ENCODE measurements at regions not wholly inside any gene's neighbourhood (a gene's known extent, or its start where the extent isn't known, plus 50 kb on each side); places are given as distances from the start of the nearest gene placed in this dataset.

GRCh38 chr17:51419476-51419875, 159.1 kb downstream of the UTP18 start:
- Histone ChIP-seq H3K9me3 (no peaks in the 10 kb centered on the region), H3K27me3 (peaks cover 0 to 30% (median 4%) of the 10 kb centered on the region in 3 donors), H3K4me1 (no peaks in the 10 kb centered on the region), H3K36me3 (no peaks in the 10 kb centered on the region), H3K27ac (no peak overlapping the region), H3K4me3 (no peak overlapping the region)
- peak in 1 of 2 donors; percentile 28 for DNase-seq
- 43 to 56% (median 50%) methylated on average over 2 of the region's 2 CpGs for WGBS, 5 donors
- no peak for TF ChIP-seq CTCF (IDR thresholded peaks at IDR 0.05)
- no peak for TF ChIP-seq POLR2AphosphoS5 (IDR thresholded peaks at IDR 0.05)
- TF ChIP-seq EP300 (IDR thresholded peaks at IDR 0.05), result no peak
- no peak for TF ChIP-seq POLR2A (IDR thresholded peaks at IDR 0.05)
- intact Hi-C loops (cut with DNase I; ENCODE audit: low total_unique reads), result no loop called here

GRCh38 chr17:51421525-51421924, 161.2 kb downstream of the UTP18 start:
- intact Hi-C loops (cut with DNase I; ENCODE audit: low total_unique reads), result no loop called here

GRCh38 chr17:51422634-51423033, 162.3 kb downstream of the UTP18 start:
- H3K9me3 ChIP-seq, result no peaks in the 10 kb centered on the region
- H3K27ac ChIP-seq, result no peak overlapping the region
- no peak overlapping the region for H3K4me3 ChIP-seq
- DNase-seq, result no peak
- intact Hi-C loops (cut with DNase I; ENCODE audit: low total_unique reads), result no loop called here
- peaks cover 0 to under 1% (median 0%) of the 10 kb centered on the region in 4 donors for H3K4me1 ChIP-seq
- peaks cover 0 to 30% (median 4%) of the 10 kb centered on the region in 3 donors for H3K27me3 ChIP-seq
- WGBS, 5 donors, result 67 to 81% (median 71%) methylated on average over 3 of the region's 3 CpGs
- TF ChIP-seq POLR2A (IDR thresholded peaks at IDR 0.05) (no peak), CTCF (IDR thresholded peaks at IDR 0.05) (no peak), EP300 (IDR thresholded peaks at IDR 0.05) (no peak), POLR2AphosphoS5 (IDR thresholded peaks at IDR 0.05) (no peak)
- H3K36me3 ChIP-seq, result no peaks in the 10 kb centered on the region

More at GRCh38 chr17:51421525-51421924, 161.2 kb downstream of the UTP18 start:
- H3K27ac ChIP-seq, result no peak overlapping the region
- H3K9me3 ChIP-seq, result no peaks in the 10 kb centered on the region
- WGBS, 5 donors, result 62 to 83% (median 80%) methylated on average over 3 of the region's 3 CpGs
- no peaks in the 10 kb centered on the region for H3K36me3 ChIP-seq
- H3K4me1 ChIP-seq, result no peaks in the 10 kb centered on the region
- TF ChIP-seq POLR2A (IDR thresholded peaks at IDR 0.05) (no peak), POLR2AphosphoS5 (IDR thresholded peaks at IDR 0.05) (no peak), CTCF (IDR thresholded peaks at IDR 0.05) (no peak), EP300 (IDR thresholded peaks at IDR 0.05) (no peak)
- peaks cover 0 to 30% (median 4%) of the 10 kb centered on the region in 3 donors for H3K27me3 ChIP-seq
- no peak overlapping the region for H3K4me3 ChIP-seq
- no peak for DNase-seq

GRCh38 chr17:51423421-51424160, 163.2 kb downstream of the UTP18 start:
- H3K36me3 ChIP-seq, result no peaks in the 10 kb centered on the region
- DNase-seq, result no peak
- 61 to 76% (median 73%) methylated on average over 3 of the region's 3 CpGs for WGBS, 5 donors
- H3K4me3 ChIP-seq, result no peak overlapping the region
- intact Hi-C loops (cut with DNase I; ENCODE audit: low total_unique reads), result no loop called here
- H3K9me3 ChIP-seq, result no peaks in the 10 kb centered on the region
- peaks cover 0 to 21% (median 4%) of the 10 kb centered on the region in 3 donors for H3K27me3 ChIP-seq
- TF ChIP-seq EP300 (IDR thresholded peaks at IDR 0.05), result no peak
- no peak for TF ChIP-seq POLR2A (IDR thresholded peaks at IDR 0.05)
- TF ChIP-seq POLR2AphosphoS5 (IDR thresholded peaks at IDR 0.05), result no peak
- no peak for TF ChIP-seq CTCF (IDR thresholded peaks at IDR 0.05)
- H3K27ac ChIP-seq, result no peak overlapping the region
- peaks cover 0 to 5% (median 0%) of the 10 kb centered on the region in 4 donors for H3K4me1 ChIP-seq
